ENCODE measurements at regions not wholly inside any gene's neighbourhood (a gene's known extent, or its start where the extent isn't known, plus 50 kb on each side); places are given as distances from the start of the nearest gene placed in this dataset.

- DNase-seq = no peak
These were observed 52.5 kb upstream of the UNC5B start for GRCh38 chr10:71159892-71160291.

GRCh38 chr10:71161425-71161824 lies 50.9 kb upstream of the UNC5B start:
- no peak for DNase-seq

Measured in SHP77 treated with DMSO at 0.1 percent for 48 hours (cell line).